Neuron (in vitro differentiated cells): ENCODE measurements at regions not wholly inside any gene's neighbourhood (a gene's known extent, or its start where the extent isn't known, plus 50 kb on each side); places are given as distances from the start of the nearest gene placed in this dataset.
"Not testable (repeated sequence)": the region's sequence is repeated elsewhere in the genome, so short reads cannot be mapped to it uniquely, and the experiment has no call there.

Source experiments
- H2AFZ ChIP-seq: one replicate; pipeline ENCODE4 v1.6.1; 2013; ENCODE audit warnings: low read depth, mild to moderate bottlenecking, inconsistent platforms, low read length, moderate library complexity
- H3K27me3 ChIP-seq: one replicate; pipeline ENCODE4 v1.6.1; 2013; ENCODE audit warnings: low read length; ENCODE audit not compliant: insufficient read depth
- H3K36me3 ChIP-seq: one replicate; pipeline ENCODE4 v1.6.1; 2013; ENCODE audit warnings: low read length; ENCODE audit not compliant: insufficient read depth
- H3K4me1 ChIP-seq: one replicate; pipeline ENCODE4 v1.6.1; 2013; ENCODE audit warnings: low read length; ENCODE audit not compliant: insufficient read depth
- H3K4me3 ChIP-seq: 2 replicates; pipeline ENCODE4 v1.5.1; 2013; ENCODE audit warnings: mild to moderate bottlenecking, low read length, moderate library complexity
- H3K9me3 ChIP-seq: one replicate; pipeline ENCODE4 v1.6.1; 2013; ENCODE audit warnings: low read length

DNA sequence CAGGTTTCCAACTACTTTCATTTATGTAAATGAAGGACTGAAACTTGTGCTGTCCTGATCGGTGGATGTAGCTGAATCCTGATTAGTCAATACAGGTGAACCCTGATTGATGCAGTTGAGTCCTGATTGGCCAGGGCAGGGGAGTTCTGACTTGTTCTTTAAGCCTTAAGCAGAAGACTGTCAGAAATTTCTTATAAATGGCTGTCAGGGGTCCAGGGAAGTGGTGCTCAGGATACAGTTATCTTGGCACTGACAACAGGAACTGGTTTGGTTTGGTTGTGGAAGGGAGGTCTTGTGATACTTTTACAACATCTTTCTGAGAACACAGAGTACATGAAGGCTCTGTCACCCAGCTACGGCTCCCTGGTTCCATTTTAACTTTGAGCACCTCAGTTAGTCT is 132.1 kb downstream of the KCNJ12 start:
- Histone ChIP-seq H2AFZ (no peak overlapping the region), H3K9me3 (no peaks in the 10 kb centered on the region), H3K4me1 (no peaks in the 10 kb centered on the region), H3K36me3 (no peaks in the 10 kb centered on the region), H3K4me3 (no peak overlapping the region), H3K27me3 (peaks cover 17% of the 10 kb centered on the region)

DNA sequence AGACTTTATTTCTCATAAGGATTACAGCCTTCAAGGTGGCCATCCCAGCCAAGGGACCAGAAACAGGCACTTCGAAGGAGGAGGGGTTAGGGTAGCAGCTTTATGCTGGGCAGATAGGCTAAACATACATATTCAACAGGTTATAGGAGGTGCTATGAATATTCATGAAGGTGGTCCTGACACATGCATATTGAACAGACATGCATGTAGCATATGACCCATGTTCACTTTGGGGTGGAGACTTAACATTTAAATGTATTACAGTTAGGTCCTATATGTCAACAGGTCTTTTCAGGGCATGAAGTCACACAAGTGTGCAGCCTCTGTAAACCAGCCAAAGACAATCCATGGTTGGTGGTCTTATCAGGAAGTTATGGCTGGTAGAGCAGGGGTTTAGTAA is 133.2 kb downstream of the KCNJ12 start:
- H3K4me1 ChIP-seq, H3K9me3 ChIP-seq, H3K36me3 ChIP-seq, H3K4me3 ChIP-seq, H2AFZ ChIP-seq: not testable (repeated sequence)
- peaks cover 17% of the 10 kb centered on the region for H3K27me3 ChIP-seq

DNA sequence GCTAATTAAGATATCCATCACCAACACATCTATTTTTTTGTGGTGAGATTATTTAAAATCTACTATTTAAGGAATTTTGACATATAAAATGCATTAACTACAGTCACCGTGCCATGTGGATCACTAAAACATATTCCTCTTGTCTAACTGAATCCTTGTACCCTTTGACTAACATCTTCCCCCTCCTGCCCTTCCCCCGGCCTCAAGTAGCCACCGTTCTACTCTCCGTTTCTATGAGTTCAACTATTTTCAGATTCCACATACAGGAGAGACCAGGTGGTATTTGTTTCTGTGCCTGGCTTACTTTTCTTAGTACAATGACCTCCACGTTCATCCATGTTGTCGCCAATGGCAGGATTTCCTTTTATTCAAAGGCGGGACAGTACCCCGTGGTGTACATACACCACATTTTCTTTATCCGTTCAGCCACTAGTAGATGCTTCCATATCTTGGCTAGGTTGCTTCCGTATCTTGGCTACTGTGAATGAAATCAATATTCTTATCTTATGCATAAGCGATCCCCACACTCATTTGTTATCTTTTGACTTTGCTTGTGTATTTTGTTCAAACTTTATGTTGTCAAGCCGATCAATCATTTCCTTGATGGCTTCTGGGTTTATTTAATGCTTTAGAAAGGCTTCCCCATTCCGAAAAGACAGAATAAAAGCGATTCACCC is 134.7 kb downstream of the KCNJ12 start:
- H3K27me3 ChIP-seq = peaks cover 14% of the 10 kb centered on the region
- H2AFZ ChIP-seq = peak overlapping the region; percentile 83
- H3K36me3 ChIP-seq = no peaks in the 10 kb centered on the region
- no peaks in the 10 kb centered on the region for H3K9me3 ChIP-seq
- peaks cover 8% of the 10 kb centered on the region for H3K4me1 ChIP-seq
- H3K4me3 ChIP-seq = peak overlapping the region; percentile 44

DNA sequence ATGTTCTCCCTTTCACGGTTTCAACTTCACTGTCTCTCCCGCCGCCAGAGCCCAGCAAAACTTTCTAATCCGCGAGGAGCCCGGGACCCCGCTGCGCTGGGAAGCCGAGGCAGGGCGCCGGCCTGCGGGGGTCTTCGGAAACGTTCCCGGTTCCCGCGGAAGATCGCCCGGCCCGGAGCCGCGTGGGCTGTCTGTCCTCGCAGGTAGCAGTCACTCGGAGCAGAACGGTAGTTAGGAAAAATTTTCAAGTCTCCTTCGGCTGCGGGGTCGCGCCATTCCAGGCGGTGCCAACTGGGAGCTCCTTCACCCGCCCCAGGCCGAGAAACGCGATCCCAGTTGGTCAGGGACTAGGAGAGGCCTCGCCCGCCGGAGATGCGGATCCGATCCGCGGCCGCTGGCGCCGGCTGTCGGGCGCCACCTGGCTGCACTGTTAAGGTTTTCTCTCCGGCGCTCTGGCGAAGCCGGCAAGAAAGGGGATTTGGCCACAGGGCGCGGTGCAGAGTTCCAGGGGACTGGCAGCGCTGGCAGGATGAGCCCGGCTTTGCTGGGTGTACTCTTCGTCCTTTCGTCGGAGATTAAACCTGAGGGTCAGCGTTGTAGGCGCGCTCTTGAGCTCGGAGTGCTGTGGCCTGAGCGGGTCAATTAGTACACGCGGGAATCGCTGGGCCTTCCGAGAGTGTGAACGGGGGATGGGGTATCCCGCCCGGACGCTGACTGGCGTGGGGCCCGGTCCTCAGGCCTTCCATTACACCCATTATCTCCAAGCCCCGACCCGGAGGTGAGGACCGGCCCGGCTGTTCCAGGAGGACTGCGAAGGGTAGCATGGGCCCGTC is 135.4 kb downstream of the KCNJ12 start:
- Histone ChIP-seq H3K4me1 (peaks cover 8% of the 10 kb centered on the region), H2AFZ (peak overlapping the region; percentile 83), H3K36me3 (no peaks in the 10 kb centered on the region), H3K27me3 (peaks cover 14% of the 10 kb centered on the region), H3K9me3 (no peaks in the 10 kb centered on the region), H3K4me3 (peak overlapping the region; percentile 44)

DNA sequence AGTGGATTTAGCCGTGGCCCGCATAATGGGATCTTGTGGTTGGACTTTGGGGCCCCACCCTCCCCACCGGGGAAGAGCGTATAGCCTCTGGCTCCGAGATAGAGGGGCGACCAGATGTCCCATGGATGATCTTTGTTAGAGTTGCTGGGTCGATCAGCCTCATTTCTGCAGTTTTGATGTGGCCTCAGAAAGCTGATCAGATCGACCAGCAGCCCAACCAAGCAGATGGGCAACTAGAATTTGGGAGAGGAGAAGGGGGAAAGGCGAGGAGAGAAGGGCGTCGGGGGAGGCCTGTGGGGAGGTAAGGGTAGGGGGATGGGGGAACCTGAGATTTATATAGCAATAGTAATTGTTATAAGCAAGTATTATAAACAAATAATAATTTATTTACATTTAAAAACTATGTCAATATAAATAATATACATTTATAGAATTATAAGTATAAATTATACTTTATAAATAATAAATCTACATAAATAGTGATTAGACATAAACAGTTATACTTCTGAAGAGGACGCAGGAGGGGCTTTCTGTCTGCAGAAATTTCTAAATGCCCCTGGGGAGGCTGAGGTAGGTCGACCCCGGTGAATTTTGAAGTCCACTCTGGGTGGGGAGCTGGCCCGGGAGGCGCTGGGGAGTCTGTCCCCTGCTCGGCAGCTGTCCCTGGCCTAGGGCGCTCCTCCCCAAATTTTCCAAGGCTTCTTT is 136.3 kb downstream of the KCNJ12 start:
- Histone ChIP-seq H3K4me1 (peaks cover 11% of the 10 kb centered on the region), H3K4me3 (no peak overlapping the region), H2AFZ (no peak overlapping the region), H3K36me3 (no peaks in the 10 kb centered on the region), H3K9me3 (no peaks in the 10 kb centered on the region), H3K27me3 (peaks cover 12% of the 10 kb centered on the region)

DNA sequence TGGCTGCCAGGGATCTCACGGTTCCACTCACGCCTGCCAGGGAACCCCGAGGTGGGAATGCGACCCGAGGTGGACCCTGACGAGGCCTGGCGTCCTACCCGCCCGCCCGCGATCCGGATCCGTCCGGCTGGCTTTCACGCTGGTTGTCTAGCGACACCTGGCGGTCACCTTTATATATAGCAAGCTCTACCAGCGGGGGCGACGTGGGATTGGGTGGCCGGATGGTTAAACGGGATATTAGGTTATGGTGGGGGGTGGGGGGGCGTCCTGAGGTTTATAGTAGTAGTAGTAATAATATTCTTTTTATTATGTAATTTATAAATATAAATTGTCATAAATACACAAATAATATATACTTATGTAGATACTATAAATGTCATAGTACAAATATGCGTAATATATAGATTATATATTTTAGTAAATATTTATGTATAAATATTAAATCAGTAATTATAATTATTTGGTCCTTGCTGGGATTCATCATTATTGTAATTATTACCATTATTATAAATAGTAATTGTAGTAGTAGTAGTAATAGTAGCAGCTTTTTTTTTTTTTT is 136.9 kb downstream of the KCNJ12 start:
- Histone ChIP-seq H3K9me3 (no peaks in the 10 kb centered on the region), H2AFZ (no peak overlapping the region), H3K27me3 (peaks cover 12% of the 10 kb centered on the region), H3K4me1 (peaks cover 17% of the 10 kb centered on the region), H3K4me3 (no peak overlapping the region), H3K36me3 (no peaks in the 10 kb centered on the region)

DNA sequence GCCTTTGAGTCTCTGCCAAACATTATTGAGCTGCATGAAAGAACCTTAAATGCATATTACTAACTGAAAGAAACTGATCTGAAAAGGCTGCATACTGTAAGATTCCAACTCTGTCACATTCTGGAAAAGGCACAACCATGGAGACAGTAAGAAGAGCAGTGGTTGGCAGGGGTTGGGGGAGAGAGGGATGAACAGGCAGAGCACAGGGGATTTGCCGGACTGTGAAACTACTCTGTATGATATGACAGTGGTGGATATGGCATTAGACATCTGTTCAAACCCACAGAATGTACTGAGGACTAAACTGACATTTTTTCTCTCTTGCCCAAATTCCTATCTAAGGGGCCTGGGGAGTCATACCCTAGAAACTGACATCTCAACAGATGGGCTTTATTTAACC is 138.4 kb downstream of the KCNJ12 start:
- Histone ChIP-seq H3K27me3 (peaks cover 12% of the 10 kb centered on the region), H3K4me1 (peaks cover 17% of the 10 kb centered on the region)
- H3K36me3 ChIP-seq, H2AFZ ChIP-seq, H3K9me3 ChIP-seq, H3K4me3 ChIP-seq: not testable (repeated sequence)

DNA sequence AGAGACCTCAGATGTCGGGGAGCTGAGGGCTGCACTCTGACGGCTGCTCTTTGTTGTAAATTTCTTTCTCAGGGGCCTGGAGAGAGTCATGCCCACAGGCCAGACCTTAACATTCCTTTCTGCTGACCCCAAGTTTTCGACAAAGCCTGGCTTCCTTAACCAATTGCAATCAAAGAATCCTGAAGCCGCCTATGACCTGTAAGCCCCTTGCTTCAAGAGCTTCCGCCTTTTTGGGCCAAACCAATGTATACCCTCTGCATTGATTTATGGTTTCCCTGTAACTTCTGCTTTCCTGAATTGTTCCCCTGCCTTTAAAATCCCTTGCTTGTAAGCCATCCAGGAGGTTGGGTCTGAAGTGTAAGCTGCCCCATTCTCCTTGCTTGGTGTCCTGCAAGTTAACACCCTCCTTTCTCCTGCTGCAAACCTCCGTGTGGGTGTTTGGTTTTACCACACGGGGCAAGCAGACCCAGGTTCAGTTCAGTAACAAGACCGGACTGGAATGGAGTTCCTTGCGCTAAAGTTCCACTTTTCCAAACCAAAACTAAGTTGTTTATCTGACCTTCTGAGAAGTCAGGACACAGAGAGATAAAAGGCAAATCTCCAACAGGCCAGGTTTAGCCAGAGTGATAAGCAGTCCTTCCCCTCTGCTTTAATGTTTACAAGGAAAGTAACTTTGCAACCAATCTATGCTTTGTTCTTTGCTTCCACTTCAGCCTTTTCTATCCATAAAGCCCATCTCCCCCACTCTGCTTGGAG is 141.6 kb downstream of the KCNJ12 start:
- H2AFZ ChIP-seq = no peak overlapping the region
- no peak overlapping the region for H3K4me3 ChIP-seq
- H3K9me3 ChIP-seq = no peaks in the 10 kb centered on the region
- H3K27me3 ChIP-seq = no peaks in the 10 kb centered on the region
- no peaks in the 10 kb centered on the region for H3K36me3 ChIP-seq
- peaks cover 17% of the 10 kb centered on the region for H3K4me1 ChIP-seq

DNA sequence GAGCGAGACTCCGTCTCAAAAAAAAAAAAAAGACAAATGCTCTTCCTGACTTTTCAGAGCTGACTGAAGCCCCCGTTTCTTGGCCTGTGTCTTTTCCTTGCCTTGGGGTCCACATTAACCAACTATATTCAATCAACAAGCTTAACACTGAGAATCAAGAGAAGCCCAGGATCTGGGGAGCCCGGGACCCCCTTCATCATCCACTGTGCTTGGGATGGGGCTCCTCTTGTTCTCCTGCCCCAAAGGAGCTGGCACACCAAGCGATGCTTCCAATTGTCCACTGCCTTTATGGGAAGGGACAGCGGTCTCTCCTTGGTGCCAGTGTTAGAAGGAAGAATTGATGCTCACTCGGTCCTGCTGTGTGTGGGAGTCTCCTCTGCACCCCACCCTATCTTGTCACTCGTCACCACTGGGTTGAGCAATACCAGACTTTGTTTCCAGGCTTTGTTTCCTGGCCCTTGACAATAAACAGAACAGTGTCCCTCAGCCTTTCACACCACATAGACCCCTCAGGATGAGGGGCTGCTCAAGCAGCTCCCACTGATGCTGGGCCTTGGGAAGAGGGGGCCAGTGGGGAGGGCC is 146.7 kb downstream of the KCNJ12 start:
- Histone ChIP-seq H3K4me3 (no peak overlapping the region), H2AFZ (no peak overlapping the region), H3K36me3 (no peaks in the 10 kb centered on the region), H3K27me3 (no peaks in the 10 kb centered on the region), H3K9me3 (no peaks in the 10 kb centered on the region), H3K4me1 (peaks cover 2% of the 10 kb centered on the region)

DNA sequence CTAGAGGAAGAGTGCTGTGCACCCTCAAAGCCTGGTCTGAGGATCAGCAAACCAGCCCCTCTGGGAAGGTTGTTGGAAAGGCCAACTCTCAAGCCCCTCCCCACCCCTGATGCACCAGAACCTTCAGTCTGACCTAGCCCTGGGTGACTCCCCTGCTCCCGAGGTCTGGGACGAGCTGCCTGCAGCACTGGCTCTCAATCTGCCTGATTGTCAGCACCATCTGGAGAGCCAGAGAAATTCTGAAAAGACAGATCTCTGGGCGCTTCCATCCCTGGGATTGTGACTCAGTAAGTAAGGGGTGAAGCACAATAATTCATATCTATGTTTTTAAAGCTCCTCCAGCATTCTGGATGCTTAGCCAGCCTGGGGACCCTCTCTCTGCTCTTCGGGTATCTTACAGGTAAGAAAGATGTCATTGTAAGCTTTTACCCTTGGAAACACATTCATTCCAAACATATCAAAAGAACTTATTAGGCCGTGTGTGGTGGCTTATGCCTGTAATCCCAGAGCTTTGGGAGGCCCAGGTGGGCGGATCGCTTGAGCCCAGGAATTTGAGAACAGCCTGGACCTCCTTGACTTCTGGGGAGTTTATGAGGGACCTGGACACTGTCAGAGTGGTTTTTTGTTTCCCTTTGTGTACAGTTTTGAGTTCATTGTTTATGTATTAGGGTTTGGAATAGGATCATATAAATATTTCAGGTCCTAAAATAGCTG is 147.5 kb downstream of the KCNJ12 start:
- Histone ChIP-seq H2AFZ (no peak overlapping the region), H3K4me3 (no peak overlapping the region), H3K4me1 (no peaks in the 10 kb centered on the region), H3K27me3 (no peaks in the 10 kb centered on the region), H3K36me3 (no peaks in the 10 kb centered on the region), H3K9me3 (no peaks in the 10 kb centered on the region)

DNA sequence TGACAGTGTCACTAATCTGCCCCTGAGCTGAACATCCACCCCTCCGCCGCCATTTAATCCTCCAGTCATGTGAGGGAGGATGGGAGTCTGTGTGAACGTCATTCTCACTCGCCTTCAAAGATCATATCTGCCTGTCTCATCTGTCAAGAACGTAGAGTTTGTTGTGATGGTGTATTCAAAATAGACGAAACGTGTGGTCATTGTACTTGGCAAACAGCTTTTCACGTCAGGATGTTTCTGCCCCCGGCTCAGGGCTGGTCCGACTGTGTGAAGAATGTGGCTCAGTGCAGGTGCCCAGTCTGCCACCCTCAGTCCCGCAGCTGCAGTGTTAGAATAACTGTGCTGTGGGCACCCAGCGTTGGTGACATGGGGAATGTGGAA is 148.0 kb downstream of the KCNJ12 start:
- H3K4me3 ChIP-seq = no peak overlapping the region
- no peaks in the 10 kb centered on the region for H3K36me3 ChIP-seq

More for the DNA sequence above, 148.0 kb downstream of the KCNJ12 start:
- Histone ChIP-seq H3K4me1 (no peaks in the 10 kb centered on the region), H2AFZ (no peak overlapping the region), H3K27me3 (no peaks in the 10 kb centered on the region), H3K9me3 (no peaks in the 10 kb centered on the region)
